CD4-positive, alpha-beta T cell treated with Interleukin-4 for 1 hour (primary cell): ENCODE measurements at regions not wholly inside any gene's neighbourhood (a gene's known extent, or its start where the extent isn't known, plus 50 kb on each side); places are given as distances from the start of the nearest gene placed in this dataset.

Source experiments
- DNase-seq, 2 donors: peaks; one replicate each; pipeline ENCODE4 v3.0.0-alpha.2; 2020 to 2022

DNA sequence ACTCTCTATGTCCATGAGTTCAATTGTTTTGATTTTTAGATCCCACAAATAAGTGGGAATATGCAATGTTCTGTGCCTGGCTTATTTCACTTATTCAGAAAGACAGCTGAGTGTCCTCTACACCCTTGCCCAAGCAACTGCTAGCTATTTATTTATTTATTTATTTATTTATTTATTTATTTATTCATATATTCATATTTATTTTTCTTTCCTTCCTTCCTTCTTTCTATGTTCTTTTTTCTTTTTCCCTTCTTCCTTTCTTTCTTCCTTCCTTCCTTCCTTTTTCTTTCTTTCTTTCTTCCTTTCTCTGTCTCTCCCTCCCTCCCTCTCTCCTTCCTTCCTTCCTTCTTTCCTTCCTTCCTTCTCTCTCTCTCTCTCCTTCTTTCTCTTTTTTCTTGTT lies 563.4 kb downstream of the BCL11B start:
- no peak for DNase-seq

DNA sequence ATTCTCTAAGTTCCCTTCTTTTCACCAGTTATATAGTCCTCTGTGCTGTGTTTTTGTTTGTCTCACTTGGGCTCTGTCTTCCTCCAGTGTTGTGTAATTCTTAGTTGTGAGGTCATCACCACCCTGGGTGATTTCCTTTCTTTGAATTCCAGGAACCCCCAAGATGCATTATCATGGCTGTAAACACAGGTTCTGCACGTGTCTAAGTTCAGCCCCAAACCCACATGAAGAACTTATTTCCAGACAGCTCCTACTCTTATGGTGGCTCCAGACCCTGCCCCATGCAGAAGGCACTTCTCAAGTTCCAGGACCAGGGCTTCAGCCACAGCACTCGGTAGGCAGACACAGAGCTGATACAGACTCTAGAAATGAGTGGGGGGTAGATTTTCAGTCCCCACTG lies 560.5 kb downstream of the BCL11B start:
- peak; percentile 22 to 30 for DNase-seq

DNA sequence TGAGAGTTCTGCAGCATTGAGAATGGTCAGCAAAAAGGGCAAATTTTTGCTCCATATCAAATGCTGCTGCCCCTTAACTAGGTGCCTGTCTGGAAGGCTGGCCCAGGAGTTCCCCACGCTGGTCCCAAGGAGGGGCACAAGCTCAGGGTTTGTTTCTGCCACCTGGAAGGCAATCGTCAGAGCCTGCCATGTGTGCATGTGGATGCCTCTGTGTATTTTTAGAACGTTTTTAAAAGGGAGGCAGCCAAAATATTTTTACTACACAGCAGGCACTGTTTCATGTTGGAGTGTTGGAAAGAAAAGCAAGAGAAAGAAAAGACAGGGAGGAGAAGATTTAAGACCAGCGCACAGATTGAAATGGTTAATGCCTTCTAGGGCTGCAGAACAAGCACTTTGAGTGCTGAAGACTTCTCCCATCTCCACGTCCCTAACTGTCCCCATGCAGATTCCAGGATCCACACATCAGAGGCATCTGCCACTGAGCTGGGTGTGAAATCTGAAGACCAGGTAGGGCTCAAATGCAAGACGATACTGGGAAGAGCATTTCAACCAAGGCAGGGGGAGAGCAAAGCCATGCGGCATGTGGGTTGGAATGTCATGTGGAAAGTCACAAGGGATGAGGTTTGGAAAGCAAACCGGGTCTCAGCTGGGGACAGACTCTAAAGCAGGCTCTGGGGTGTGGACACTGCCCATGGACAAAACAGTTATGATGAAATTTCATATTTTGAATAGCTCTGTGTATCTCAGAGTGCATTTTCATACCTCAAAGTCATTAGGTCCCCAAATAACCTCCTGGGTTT lies 557.2 kb downstream of the BCL11B start:
- DNase-seq, result no peak

DNA sequence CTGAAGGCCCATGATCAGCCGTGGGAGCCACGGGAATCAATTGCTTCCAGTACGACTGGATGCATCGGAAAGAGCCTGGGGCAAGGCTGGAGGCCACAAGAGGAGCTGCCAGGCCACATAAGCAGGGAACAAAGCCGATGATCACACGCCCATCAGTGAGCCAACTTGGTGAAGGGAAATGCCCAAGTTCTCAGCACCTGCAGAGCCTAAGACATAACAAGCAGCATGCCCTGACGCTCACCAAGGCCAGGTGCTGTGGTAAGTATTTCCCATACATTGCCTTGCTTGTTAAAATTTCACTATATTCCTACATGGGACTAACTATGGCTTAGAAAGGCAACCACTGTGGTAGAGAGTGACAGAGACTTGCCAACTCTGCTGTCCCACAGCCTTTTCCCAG lies 555.9 kb downstream of the BCL11B start:
- DNase-seq, result no peak

DNA sequence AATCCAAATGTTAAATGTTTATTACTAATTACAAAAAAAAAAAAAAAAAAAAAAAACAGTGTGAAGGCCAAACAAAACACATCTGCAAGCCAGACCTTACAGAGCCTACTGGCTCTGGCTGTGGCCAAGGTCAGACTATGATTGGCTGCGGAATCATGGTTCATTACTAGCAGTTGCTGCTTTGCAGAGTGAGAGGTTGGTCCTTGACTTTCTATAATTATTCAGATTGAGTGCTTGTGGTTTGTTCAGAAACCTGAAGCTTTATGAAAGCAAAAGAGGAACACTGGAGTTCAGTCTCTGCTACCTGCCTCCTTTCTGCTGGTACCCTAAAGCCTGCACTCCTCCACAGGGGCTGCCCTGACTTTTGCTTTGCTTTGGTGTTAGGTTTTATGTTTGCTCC lies 550.9 kb downstream of the BCL11B start:
- no peak for DNase-seq

DNA sequence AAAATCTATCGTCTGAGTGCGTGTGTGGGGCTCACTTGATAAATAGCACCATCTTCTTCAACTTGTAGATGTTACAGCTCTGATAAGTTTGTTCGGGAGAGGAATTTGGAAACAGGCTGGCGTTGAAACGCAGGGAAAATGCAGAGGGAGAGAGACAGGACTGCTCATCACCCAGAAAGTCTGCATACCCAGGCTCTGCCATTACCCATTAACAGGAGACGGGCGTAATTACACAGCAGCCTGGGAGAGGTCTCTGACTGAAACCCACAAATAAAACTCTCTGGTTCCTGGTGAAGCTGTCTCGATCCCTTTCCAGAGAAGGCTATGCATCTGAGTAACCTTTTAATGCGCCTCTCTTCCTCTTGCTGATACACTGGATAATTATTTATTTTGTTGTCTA lies 547.3 kb downstream of the BCL11B start:
- no peak for DNase-seq

DNA sequence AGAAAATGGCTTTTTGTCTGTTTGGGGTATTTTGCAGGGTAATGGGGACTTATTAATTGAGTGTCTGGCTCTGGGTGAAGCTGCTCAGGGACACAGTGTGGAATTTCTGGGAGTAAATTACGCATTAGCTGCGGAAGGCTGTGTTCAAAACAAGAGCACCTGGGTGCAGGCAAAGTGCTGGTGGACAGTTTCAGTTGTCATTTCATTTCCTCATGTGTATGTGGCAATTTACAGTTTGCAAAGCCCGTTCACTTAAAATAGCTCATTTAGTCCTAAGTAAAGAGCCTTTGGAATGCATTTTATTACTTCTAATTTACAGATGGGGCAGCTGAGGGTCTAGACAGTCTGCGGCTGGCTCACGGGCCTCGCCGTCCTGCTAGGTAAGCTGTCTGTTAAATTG lies 546.8 kb downstream of the BCL11B start:
- no peak for DNase-seq

DNA sequence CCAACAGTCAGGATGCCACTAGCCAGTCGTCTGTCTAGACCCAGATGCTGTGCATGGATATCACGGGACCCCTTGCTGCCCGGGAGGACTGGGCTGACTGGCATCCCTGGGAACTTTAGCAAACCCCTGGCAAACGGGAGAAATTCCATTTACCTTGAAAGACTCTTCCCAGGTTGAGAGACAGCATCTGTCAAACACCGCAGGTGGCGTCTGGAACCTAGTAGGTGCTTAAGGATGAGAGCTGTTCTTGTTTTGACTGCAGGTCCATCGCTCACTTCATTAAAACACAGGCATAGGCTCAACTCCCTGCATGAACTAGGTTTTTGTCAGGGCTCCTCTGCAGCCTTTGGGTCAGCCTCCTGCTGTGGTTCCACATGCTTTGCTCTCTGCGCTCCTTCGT lies 546.3 kb downstream of the BCL11B start:
- DNase-seq, result no peak

DNA sequence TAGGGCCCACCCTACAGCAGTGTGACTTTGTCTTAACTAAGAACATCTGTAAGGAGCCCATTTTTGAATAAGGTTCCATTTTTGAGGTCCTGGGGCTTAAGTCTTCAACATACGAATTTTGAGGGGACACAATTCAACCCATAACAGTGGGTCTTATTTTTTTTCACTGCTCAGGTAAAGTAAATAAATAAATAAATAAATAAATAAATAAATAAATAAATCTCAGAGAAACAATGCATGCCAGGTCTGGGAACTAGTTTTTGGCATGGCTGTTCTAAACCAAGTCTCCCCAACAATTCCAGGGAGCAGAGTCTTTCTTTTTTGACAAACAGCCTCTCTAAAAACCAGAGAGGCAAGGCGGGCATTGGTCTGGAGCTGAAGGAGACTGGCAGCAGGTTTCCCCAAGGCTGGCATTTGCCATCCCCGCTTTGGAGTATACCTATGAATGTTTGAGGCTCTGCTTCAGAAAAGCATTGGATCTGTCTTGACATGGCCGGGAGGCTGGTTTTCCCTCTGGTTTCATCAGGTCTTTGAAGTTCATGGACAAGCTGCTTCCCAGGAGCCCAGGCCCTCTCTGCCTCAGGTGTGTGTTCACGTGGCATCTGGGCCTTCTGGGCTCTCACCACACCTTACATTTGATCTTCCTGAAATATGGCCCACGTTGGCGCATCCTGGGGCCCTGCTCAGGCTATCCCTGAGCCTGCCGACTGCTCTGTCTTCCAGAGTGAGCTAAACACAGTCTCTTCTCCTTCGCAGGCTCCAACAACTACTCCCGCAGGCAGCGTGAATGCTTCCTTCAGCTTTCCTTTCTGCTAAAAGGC lies 545.2 kb downstream of the BCL11B start:
- no peak for DNase-seq

DNA sequence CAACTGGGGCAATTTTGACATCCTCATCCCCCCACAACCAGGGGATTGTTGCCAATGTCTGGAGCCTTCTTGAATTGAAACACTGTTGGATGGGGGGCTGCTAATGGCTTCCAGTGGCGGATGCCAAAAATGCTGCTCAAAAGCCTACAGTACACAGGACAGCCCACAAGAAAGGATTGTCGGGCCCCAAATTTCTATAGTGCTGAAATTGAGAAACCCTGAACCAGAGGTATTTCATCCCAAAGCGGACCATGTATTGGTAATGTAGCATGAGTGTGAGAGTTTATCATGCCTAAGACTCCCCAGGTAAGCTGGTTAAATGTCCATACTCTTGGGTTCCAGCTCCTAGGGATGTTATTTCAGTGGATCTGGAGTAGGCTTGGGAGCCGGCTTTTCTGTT lies 544.0 kb downstream of the BCL11B start:
- no peak for DNase-seq

DNA sequence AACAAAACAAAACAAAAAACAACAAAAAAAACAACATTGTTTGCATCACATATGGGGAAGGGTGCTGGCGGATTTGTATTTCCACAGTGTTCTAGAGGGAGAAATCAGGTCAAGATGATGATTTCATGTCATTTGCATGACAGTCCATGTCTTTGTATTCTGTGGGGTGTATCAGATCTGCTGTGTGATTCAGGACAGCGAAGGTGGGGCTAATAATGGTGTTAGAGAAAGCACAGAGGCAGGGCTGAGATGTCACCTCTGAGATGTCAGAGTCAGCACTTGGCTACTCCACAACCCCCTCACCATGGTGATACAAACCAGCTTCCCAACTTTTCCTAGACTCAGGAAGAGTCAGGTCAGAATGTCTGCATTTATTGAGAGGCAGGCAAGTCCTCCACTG lies 543.2 kb downstream of the BCL11B start:
- no peak for DNase-seq

DNA sequence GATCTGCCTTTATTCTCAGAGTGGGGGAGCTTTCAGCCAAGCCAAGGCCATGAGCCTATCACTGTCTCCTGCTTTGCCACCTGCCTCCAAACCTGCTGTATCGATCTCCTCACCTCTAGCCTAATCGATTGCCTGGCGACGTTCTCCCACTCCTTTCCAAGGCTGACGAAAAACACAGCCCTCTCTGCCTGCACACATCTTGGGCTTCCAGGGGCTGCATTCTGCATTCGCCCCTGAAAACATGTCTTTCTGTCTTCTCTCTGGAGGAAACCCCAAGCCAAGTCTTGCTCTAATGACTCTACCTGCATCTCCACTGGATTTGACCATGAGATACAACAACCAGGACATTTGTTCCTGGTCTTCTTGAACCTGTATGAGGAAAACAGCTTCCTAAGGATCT lies 540.7 kb downstream of the BCL11B start:
- DNase-seq, result no peak

DNA sequence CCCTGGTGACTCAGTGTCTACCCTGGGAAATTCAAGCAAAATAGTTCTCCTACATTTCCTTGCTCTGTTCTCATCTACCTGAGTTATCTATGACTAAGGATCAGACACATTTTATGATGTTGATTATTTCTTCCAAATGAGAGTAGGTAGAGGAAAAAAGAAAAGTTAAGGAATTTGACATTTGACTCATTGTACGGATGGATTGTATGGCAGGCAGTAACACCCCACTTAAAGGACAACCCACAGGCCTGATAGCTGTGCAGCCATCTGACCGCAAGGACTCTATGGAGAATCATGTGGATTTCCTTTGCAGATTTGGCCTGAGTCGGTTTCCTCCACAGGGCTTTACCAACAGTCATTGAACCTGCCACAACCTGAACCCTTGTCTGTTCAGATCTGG lies 540.3 kb downstream of the BCL11B start:
- DNase-seq, result no peak

DNA sequence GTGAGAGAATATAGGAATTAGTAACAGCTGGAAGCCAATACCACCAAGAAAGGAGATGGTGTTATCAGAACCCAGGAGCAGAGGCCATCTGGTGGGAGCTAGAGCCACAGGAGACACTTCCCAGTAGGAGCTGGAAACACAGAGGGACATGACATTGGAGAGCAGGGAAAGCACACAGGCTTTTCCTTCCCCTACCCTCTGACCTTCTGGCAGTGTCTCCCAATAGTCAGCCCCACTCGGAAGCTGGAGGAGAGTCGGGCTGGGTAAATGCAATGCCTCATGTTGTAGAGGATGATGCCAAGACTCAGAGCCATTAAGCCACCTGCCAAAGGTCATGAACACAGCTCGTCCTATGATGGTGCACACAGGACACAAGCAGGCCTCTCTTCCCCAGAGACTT lies 538.5 kb downstream of the BCL11B start:
- no peak for DNase-seq

DNA sequence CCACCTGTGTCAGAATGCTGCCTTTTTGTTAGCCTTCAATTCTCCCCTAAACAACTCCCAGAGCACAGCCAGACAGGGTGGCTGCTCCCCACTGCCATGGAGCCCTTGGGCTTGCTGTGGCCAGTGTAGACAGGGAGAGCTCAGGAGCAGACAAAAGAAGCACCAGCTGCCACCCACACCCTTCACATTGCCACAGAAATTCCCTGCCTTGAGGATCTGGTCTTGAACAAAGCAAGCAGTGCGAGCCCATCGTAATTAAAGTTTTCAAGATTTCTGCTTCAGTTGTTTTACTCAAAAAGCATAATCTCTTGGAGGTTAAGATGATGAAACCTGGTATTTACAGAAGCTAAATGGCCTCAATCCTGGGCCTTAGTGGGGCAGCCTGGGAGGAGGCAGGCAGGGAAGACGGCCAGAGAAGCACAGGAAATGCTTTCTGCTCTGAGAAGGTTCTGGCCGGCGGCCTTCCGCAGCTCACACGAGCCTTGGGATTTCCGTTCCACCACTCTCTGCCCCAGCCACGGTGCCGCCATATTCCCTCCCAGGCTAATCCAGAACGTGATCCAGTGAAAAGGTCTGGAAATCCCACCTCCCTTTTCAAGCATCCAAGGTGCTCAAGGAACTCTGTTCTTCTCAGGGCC lies 535.2 kb downstream of the BCL11B start:
- no peak for DNase-seq

DNA sequence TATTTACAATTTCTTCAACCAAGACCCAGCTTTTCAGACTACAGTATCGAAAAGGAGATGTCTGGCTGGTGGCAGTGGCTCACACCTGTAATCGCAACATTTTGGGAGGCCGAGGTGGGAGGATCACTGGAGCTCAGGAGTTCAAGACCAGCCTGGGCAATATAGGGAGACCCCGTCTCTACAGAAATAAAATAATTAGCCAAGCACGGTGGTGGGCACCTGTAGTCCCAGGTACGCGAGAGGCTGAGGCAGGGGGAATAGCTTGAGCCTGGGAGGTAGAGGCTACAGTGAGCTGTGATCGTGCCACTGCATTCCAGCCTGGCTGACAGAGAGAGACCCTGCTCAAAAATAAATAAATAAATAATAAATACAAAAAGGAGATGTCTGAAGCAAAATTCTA lies 530.5 kb downstream of the BCL11B start:
- DNase-seq, result no peak

DNA sequence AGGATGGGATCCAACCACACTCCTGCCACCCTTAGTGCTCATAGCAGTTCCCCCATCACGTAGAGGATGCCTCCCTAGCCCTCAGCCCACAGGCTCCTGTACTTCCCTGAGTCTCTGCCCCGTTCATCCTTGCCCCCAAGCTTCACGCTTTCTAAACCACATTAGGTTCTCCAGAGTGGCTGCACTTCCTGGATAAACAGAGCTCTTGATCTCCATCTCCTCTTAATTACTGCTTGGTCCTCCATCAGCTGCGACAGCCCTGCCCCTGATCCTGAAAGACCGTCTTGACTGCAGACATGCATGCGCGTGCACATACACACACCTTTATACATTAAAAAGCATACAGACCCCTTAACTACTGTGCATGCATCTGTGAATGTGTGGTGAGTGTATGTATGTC lies 530.0 kb downstream of the BCL11B start:
- DNase-seq, result no peak

DNA sequence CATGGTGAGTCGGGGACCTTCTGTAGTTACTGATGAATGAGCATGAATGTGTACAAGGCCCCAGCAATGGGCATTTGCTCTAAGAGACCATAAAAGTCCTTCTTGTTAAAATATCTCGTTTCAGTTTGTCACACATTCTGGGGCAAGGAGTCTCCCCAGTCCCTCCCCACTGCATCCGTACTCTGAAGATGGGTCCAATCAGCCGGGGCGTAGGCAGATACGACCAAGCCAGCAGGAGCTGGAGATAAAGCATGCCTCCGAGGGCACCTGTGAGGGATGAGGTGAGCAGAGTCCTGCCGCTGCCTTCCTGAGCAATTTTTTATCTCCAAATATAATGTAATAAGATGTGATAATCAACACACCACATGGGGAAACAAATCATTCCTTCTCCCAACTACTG lies 528.5 kb downstream of the BCL11B start:
- DNase-seq, result no peak

DNA sequence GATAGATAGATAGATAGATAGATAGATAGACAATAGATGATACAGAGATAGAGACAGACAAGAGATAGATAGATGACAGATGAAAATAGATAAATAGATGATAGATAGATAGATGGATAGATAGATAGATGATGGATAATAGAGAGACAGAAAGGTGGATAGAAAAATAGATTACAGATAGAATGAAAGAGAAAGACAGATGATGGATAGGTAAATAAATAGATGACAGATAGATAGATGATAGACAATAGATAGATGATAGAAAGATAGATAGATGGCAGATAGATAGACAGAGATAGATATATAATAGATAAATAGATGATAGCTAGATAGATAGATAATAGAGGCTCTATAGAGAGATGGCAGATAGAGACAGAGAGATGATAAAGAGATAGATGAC lies 523.0 kb downstream of the BCL11B start:
- DNase-seq, result no peak

DNA sequence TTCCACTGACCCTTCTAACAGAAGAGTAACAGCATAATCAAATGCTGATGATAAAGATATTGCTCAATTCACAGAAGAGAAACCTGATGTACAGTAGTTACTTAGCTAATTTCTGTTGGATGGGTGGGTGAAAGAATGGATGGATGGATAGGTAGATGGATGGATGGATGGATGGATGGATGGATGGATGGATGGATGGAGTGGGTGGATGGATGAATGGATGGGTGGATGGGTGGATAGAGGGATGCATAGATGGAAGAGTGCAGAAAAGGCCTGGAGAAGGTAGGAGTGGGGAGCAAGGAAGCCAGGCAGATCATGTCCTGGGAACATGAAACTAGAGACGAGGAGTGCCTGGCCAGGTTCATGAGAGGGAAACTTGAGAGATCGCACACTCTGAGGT lies 520.9 kb downstream of the BCL11B start:
- DNase-seq, result no peak

DNA sequence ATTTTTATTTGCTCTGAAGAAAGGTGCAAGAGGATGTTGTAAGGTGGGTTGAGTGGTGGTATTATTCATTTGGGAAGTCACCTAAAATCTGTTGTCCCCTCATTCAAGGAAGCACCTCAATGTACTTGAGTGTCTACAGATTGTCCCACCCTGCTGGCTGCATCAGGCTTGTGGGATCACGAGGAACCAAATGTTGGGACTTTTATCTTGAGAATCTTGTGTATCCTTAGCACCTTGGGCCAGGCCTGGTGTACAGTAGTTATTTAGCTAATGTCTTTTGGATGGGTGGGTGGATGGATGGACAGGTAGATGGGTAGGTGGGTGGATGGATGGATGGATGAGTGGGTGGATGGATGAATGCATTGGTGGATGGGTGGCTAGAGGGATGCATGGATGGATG lies 519.3 kb downstream of the BCL11B start:
- DNase-seq, result no peak

DNA sequence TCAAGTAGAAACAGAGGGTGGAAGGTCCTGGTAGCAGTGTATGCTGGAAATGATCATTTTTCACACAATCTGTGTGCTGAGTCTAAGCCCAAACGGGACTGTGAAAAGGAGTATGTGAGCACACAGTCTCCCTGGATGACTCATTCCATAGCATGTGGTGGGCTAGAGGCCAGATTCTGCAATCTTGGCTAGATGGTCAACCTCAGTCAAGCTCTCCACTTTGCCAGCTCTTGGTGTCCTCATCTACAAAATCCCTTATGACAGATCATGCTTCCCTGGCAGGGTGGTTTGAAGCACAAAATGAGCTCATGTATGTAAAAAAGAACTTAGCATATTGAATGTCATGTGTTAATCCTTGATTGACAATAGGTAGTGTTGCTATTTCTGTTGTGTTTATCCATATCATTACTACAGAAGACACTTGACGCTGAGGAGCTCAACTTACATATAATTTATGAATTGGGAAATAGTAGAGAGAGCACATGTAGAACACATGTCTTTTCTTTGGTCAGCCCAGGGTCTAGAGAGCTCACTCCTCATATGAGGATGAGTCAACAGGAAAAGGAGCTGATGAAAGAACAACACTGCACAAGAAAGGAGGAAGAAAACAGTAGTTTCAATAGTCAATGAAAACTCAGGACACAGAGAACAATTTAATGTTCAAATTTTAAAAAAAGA lies 517.5 kb downstream of the BCL11B start:
- no peak for DNase-seq

DNA sequence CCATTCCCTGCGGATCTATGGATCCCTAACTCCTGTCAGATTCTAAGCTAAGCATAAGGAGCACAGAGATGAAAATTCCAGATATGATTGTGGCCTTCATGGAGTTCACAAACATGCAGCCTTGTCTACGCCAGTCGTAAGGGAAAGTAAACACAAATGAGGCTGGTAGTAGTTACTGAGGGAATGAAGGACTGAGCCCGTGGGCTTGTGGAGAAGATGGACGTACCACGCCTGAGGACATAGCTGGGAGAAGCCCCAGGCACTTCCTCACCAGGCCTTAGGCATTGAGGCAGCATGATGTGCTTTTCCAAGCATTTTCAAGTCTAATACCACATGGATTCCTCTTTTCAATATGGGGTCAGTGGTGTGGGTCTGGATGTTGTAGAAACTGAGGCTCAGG lies 515.2 kb downstream of the BCL11B start:
- DNase-seq, result no peak
